NCI-H1417 treated with DMSO at 0.1 percent for 48 hours (cell line): ENCODE measurements at regions not wholly inside any gene's neighbourhood (a gene's known extent, or its start where the extent isn't known, plus 50 kb on each side); places are given as distances from the start of the nearest gene placed in this dataset.

Source experiments
- DNase-seq: peaks from one replicate; lab custom pipeline; 2025; lab: John Stamatoyannopoulos, UW

GRCh38 chr10:118175148-118175547 lies 128.4 kb upstream of the RAB11FIP2 start:
- no peak for DNase-seq

- no peak for DNase-seq
These were observed 126.6 kb upstream of the RAB11FIP2 start for GRCh38 chr10:118173296-118173695.

- no peak for DNase-seq
These were observed 125.1 kb upstream of the RAB11FIP2 start for GRCh38 chr10:118171861-118172260.

DNA sequence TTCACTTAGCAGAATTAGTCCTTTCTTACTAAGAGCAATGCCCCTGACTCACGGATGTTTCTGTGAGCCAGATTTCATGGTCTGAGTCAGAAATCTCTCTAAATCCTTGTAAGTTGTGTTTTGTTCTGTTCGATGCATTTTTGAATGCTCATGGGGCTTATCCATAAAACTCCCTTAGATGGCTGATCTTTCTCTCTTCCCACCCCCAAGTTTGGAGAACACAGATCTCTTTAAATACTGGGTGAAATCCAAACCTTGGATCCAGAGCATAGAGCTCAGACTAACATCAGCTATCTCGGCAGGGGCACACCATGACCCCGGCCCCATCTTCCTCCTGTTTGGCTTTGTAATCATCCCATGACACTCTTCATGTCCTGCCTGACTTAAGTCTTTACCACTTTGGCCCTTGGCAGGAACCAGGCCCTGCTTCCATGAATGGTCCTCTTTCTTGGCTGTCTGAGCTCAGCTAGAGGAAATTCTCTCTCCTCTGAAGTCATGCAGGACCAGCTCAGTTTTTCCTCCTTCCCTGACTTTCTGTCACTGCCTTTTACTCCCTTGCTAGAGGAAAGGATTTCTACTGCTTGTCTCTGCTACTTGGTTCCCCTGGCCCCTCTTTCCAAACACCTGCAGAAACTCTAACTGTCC lies 120.4 kb upstream of the RAB11FIP2 start:
- DNase-seq, result no peak

DNA sequence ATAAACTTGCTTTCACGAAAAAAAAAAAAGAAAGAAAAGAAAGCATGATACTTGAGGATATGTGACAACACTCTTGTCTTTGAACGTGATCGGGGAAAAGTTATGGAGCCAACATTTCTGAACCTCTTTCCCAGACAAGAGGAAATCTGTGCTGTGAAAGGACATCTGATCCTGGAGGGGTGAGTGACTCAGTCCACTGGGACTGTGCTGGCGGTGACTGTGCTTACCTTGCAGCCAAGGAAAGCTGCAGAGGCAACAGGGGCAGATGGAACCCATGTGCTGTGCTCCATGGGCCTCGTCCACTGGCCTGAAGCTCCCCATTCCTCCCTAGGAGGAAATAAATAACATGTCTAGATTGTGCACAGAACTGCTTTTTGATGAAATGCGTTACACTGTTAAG lies 116.5 kb upstream of the RAB11FIP2 start:
- no peak for DNase-seq

DNA sequence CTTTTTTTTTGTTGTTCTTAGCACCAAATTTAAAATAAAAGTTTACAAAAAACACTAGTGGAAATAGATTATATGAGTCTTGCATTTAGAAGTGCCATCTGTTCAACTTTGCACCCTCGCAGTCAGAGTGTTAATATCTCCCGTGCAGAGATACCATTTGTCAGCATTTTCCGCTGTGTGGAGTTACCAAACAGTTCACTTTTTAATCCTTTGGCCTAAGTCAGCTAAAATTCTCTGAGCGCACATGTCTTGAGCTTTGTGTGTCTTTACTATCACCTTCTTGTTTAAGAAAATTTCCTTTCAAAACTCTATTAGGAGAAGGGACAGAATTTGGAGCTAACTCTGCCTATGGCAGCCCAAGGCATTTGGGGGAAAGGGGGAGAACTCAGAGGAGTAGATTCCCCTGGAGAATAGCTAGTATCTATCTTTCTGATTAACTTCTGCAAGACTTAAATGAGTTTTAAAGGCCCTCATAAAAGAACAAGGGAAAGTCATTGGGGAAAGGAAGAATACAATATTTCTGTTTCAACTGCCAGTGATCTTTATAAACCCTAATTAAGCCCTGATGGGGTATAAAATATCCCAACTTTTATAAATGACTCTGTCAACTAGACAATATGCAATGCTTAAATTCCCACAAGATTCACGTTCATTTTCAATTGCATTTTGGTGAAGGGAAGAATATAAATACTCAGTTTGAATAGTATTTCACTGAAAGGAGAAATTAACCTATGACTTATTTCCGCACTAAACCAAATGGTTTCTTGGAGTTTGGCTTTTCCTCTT lies 114.9 kb upstream of the RAB11FIP2 start:
- DNase-seq, result no peak

DNA sequence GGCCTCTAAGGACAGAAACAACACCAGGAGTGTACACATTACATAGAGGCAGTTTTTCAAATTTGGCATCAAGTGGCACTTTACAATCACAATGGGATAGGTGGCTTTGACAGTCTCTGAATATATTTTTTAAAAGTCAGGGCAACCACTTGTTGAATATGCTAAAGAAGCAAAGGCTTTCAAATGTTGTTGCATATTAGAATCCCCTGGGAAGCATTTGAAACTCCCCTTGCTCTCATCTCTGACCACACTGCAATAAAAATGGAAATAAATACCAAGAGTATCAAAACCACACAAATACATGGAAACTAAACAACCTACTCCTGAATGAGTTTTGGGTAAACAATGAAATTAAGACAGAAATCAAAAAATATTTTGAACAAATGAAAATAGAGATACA lies 106.5 kb upstream of the RAB11FIP2 start:
- DNase-seq, result no peak

GRCh38 chr10:118151461-118151860 lies 104.7 kb upstream of the RAB11FIP2 start:
- no peak for DNase-seq

GRCh38 chr10:118148247-118148646 lies 101.5 kb upstream of the RAB11FIP2 start:
- DNase-seq, result no peak

DNA sequence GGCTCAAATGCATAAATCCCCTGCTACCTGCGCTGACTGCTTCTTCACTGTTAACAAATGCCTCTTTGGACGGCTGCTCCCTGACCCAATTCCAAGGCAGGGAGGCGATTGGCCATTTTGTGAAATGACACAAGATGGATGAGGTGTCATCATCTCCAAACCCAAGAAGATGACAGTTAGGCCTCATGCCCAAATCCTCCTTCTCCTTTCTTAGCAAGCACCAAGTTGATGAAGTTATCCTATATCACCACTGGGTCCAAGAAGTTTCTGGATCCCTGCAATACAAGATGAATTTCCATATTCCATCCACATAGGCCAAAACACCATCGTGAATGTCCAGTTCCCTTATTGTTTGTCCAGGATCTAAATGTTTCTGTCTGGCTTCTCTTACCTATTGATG lies 98.5 kb upstream of the RAB11FIP2 start:
- no peak for DNase-seq

GRCh38 chr10:118141471-118141870 lies 94.7 kb upstream of the RAB11FIP2 start:
- DNase-seq, result no peak

GRCh38 chr10:118139321-118139720 lies 92.6 kb upstream of the RAB11FIP2 start:
- DNase-seq, result no peak

DNA sequence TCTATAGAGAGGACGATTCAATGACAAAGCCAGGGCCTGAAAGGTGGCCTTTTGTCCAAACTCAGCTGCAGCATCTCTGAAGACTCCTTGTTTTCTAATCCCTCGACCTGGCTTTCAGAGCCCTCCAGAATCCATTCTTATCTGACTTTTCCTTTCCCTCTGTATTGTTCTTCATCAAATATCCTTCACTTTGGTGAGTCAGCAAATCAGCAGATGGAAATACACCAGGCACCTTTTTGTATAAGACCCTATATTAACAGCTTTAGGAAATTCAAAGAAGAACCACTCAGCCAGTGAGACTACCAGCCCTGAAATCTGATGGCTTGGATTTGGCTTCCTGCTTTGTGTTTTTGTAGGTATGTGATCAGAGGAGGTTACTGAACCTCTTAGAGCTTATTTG lies 81.9 kb upstream of the RAB11FIP2 start:
- DNase-seq, result no peak

DNA sequence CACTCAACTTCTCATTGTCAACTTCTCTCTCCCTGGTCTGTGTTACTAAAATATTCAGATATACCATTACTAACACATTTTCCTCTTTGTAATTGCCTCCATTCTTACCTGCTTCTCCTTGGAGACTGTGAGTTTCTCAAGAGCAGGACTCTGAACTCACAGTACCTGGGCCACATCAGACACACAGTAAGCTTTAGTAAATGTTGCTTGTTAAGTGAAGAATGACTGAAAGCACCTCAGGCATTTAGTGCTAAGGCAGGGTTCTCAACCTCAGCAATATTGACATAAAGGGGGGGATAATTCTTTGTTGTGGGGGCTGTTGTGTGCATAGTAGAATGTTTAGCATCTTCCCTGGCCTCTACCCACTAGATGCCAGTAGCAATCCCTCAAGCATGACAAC lies 72.0 kb upstream of the RAB11FIP2 start:
- DNase-seq, result no peak

DNA sequence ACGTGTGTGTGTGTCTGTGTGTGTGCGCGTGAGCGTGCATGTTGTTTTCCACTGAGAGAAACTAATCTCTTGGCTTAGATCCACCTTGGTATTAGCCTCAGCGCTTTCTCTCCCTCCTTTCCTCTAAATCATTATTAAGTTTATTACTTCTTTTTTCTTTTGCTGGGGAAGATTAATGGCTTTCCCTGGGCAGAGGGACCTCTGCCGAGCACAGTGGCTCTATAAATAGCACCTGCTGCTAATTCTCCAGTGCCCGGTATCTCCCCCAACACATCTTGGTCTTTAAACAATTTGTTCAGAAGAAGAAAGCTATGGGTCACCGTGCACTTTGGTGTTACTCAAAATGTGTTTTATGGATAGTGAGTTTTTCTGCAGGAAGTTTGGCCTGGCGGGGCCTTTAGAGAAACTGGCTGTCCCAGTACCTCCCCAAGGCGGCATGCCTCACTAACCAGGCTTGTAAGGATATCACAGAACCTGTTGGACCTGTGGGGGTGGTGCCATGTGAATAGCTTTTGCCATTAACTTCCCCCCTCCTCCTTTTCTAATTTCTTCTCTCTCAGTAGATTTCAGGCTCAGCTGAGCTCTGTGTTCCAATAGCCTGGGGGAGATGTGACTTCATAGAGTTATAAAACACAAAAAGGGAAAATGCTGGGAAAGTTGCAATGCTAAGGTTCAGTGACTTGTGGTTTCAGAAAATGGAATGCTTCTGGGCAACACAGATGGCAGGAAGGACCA lies 70.1 kb upstream of the RAB11FIP2 start:
- no peak for DNase-seq

- no peak for DNase-seq
These were observed 69.6 kb upstream of the RAB11FIP2 start for GRCh38 chr10:118116362-118116714.

DNA sequence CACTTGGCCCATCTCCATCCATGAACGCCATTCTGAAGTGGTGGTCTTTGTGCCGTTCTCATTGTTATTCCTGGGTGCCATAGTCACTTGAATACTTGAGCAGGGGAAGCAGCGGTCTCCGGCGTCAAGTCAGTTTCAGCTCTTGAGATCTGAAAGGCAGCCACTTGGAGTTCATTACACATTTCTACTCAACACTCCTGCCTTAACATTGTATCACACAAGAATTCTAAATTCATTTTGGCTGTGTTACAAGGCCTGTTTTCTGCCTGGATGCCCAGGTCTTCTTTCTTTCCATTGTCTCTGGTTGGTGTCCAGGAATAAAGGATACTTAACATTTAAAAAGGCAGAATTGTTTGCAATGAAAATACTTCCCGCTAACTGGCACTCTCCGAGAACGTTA lies 69.0 kb upstream of the RAB11FIP2 start:
- no peak for DNase-seq

DNA sequence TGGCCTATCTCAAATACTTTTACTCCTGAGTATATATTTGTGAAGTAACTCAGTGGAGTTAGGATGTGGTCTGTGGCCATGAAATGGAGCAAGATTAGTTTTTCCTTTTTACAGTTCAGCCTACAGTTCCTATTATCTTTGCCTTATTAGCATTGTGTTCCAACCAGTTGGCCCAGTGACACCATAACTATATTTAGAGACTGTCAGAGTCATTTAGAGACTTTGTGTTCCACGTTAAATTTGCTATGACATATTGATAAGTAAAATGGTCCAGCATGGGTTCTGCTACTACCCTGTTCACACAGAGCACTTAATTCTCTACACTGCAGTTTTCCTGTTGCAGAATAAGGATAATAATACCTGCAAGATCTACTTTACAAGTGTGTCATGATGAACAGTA lies 68.3 kb upstream of the RAB11FIP2 start:
- DNase-seq, result no peak

DNA sequence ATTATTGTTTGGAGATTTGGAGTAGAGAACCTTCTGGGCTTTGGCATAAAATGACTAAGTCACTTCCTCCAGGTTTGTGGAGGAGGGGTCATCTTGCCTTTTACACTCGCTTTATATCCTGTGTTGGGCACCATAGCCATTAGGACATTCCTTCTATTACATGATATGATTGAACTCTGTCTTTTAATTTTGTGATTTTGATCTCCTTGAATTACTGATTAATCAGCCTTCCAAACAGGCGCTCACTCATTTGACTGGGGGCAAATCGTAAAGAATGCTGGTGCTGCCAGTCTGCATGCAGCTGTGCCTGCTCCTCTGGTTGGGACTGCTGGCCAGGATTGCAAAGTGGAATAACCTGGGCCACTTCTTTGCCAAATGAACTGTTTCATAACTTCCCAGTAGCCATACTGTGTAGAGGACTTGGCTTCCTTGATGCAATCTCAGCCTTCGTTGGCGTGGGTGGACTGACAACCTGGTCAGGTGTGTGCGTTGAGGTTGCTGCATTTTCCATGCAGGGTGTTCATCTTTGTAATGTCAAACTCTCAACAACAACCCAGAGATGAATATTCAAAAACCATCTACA lies 65.9 kb upstream of the RAB11FIP2 start:
- no peak for DNase-seq

- no peak for DNase-seq
These were observed 64.0 kb upstream of the RAB11FIP2 start for GRCh38 chr10:118110750-118111149.

DNA sequence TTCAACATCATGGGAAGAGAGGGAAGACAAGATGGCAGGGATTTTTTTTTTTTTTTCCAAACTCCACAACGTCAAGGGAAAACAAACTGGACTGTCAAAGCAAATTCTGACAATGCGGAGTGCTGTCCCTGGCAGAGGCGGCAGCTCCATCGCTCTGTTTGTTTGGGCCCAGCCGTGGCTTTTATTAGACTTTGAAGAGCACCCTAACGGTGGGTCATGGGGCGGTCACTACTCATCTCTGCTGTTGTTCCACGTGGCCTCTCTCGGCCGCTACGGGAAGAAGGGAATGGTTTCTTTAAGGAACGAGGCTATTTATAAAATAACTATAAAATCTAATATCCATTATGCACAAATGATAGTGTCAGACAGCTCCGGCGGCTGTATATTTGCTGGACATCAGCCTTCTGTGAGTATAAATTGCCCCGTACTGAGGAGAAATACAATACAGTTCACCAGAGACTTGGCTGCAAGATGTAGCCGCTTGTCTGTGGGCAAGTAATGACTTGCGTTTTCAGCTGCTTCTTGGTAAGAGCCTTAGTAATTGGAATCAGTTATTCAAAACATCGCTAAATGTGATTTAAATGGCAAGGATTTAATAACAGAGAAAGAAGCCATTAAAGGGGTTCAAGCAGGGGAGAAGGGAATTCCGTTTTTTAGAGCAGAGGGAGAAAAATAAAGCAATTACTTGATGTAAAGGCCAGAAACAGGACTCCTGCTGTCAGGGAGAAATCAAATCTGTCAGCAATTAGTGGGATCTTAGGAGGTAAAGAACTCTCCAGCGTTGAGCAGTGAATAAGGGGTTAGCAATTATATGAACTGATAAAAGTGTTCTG lies 61.7 kb upstream of the RAB11FIP2 start:
- DNase-seq, result peak; percentile 56

DNA sequence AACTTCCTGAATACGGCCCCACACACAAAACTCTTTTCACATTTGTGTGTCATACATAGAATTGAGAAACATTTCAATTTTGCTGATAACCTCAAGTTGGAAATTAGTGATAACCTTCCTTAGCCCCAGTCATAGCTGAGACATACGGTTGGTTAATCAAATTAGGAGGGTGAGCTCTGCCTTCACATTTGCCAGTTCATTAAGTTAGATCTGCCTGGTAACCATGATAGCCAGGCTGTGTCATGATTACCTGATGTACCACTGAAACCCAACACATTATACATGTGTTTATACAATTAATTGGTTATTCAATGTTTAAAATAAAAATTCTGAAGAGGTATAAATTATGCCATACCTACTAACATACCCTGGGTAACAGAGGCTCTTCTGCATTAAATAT lies 60.8 kb upstream of the RAB11FIP2 start:
- DNase-seq, result no peak
